ENCODE measurements at regions not wholly inside any gene's neighbourhood (a gene's known extent, or its start where the extent isn't known, plus 50 kb on each side); places are given as distances from the start of the nearest gene placed in this dataset.

DNA sequence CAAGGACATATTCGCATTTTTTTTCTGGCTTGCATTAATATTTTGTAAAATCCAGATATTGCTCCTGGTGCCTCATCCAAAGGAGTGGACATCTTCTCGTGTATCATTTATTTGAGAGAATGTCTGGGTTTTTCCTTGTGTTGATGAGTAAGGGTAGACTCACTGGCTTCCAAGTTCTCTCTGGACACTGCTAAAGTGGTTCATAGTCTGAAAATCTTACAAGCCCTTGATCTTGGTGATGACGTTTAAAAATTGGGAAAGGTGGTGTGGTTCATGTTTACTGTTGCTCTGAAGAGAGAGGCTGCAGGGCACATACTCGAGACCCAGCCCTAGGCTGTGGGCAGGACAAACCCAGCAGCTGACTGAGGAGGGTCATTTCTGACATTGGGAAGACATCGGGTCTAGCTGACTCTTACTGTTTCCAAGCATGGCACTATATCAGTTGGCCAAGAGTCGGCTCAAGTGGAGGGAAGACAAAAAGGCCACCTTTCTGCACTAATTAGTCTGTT lies 296.2 kb downstream of the LMX1A start:
- TF ChIP-seq POLR2AphosphoS5 (IDR thresholded peaks at IDR 0.05; ENCODE audit: insufficient read depth in 1 of 2, low read depth in 1 of 2), result no peak
- TF ChIP-seq, protein P1, sequence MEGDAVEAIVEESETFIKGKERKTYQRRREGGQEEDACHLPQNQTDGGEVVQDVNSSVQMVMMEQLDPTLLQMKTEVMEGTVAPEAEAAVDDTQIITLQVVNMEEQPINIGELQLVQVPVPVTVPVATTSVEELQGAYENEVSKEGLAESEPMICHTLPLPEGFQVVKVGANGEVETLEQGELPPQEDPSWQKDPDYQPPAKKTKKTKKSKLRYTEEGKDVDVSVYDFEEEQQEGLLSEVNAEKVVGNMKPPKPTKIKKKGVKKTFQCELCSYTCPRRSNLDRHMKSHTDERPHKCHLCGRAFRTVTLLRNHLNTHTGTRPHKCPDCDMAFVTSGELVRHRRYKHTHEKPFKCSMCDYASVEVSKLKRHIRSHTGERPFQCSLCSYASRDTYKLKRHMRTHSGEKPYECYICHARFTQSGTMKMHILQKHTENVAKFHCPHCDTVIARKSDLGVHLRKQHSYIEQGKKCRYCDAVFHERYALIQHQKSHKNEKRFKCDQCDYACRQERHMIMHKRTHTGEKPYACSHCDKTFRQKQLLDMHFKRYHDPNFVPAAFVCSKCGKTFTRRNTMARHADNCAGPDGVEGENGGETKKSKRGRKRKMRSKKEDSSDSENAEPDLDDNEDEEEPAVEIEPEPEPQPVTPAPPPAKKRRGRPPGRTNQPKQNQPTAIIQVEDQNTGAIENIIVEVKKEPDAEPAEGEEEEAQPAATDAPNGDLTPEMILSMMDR (IDR thresholded peaks at IDR 0.05), result no peak
